ENCODE measurements at regions not wholly inside any gene's neighbourhood (a gene's known extent, or its start where the extent isn't known, plus 50 kb on each side); places are given as distances from the start of the nearest gene placed in this dataset.
A peak's percentile ranks its signal among the peaks of the same experiment; 100 is the strongest.

DNA sequence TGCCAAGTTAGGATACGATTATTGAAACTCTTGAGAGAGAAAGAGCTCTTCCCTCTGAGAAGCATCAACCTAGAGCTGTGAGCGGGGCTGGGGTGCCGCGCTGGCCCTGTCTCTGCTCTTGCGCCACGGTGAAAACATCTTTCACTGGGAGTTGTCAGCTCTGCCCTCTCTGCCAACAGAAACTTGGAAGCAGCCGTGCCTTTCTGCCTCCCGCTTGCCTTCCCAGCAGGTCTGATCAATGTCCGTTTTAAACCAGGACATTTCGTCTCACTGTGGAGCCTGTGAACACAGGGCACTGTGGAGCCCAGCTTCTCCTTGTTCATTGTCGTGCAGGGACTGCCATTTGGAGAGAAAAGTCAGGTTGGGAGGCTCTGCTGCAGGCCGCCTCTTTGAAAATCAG lies 249.2 kb upstream of the PMEPA1 start:
- TF ChIP-seq, protein P1, sequence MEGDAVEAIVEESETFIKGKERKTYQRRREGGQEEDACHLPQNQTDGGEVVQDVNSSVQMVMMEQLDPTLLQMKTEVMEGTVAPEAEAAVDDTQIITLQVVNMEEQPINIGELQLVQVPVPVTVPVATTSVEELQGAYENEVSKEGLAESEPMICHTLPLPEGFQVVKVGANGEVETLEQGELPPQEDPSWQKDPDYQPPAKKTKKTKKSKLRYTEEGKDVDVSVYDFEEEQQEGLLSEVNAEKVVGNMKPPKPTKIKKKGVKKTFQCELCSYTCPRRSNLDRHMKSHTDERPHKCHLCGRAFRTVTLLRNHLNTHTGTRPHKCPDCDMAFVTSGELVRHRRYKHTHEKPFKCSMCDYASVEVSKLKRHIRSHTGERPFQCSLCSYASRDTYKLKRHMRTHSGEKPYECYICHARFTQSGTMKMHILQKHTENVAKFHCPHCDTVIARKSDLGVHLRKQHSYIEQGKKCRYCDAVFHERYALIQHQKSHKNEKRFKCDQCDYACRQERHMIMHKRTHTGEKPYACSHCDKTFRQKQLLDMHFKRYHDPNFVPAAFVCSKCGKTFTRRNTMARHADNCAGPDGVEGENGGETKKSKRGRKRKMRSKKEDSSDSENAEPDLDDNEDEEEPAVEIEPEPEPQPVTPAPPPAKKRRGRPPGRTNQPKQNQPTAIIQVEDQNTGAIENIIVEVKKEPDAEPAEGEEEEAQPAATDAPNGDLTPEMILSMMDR (IDR thresholded peaks at IDR 0.05) = no peak
- peak in 1 of 3 donors; percentile 47 for TF ChIP-seq POLR2AphosphoS5 (IDR thresholded peaks at IDR 0.05)
- no peak for TF ChIP-seq POLR2A (IDR thresholded peaks at IDR 0.05)
- no peak for TF ChIP-seq EP300 (IDR thresholded peaks at IDR 0.05)
